ENCODE measurements at regions not wholly inside any gene's neighbourhood (a gene's known extent, or its start where the extent isn't known, plus 50 kb on each side); places are given as distances from the start of the nearest gene placed in this dataset.

DNA sequence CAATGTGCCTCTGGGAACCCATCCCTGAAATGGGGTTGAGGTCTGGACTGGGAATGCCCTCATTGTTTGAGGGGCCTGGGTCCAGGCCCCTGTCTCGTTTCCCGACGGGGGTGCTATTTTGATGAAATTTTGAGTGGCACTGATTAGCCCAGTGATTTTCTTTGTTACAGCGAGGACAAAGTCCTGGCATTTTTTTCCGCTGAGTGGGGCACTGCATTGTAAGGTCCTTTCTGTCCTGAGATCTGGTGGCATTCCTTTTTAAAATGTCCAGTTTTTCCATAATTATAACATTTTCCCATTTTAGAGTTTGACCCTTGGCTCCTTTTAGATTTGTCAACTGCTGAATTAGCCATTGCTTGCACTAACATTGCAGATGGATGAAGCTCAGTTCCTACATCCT, 69.7 kb upstream of the INCENP start:
- WGBS, 5 donors = 83 to 99% (median 90%) methylated on average over 5 of the region's 5 CpGs

DNA sequence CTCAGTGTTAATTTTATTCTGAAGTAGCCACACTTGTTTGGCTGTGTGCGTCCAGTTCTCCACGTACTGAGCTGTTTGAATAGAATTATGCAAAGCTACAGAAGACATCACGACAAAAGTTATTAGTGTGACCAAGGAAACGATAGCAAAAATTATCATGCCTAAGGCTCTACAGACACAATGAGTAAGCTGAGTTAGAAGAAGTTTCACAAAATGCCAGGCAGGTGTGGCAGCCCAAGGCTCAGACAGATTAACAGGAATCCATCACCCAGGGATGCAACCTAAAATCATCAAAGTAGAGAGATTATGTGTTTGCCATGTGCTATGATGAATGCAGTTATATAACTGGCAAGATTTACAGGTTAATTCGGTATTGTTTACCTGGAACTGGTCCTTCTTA, 73.1 kb upstream of the INCENP start:
- Histone ChIP-seq H3K36me3 (no peaks in the 10 kb centered on the region), H3K9me3 (no peaks in the 10 kb centered on the region), H3K27me3 (replicated peaks in 1 of 7) (no peaks in the 10 kb centered on the region), H3K4me1 (no peaks in the 10 kb centered on the region), H3K27ac (no peak overlapping the region), H3K4me3 (no peak overlapping the region)
- 84 to 93% (median 91%) methylated on average over 5 of the region's 5 CpGs for WGBS, 5 donors
- intact Hi-C loops (cut with DNase I; ENCODE audit: low total_unique reads) = no loop called here
- DNase-seq = no peak
- TF ChIP-seq POLR2A (IDR thresholded peaks at IDR 0.05) (no peak), POLR2AphosphoS5 (IDR thresholded peaks at IDR 0.05) (no peak), CTCF (IDR thresholded peaks at IDR 0.05 in 8 of 11, conservative IDR thresholded peaks at IDR 0.05 in 3 of 11) (no peak)

More for the DNA sequence above, 69.7 kb upstream of the INCENP start:
- peak; percentile 15 for DNase-seq
- Histone ChIP-seq H3K9me3 (no peaks in the 10 kb centered on the region), H3K36me3 (no peaks in the 10 kb centered on the region), H3K27me3 (replicated peaks in 1 of 7) (no peaks in the 10 kb centered on the region), H3K4me3 (no peak overlapping the region), H3K4me1 (no peaks in the 10 kb centered on the region), H3K27ac (no peak overlapping the region)
- no peak for TF ChIP-seq POLR2AphosphoS5 (IDR thresholded peaks at IDR 0.05)
- no peak for TF ChIP-seq CTCF (IDR thresholded peaks at IDR 0.05 in 8 of 11, conservative IDR thresholded peaks at IDR 0.05 in 3 of 11)
- no peak for TF ChIP-seq POLR2A (IDR thresholded peaks at IDR 0.05)
- intact Hi-C loops (cut with DNase I; ENCODE audit: low total_unique reads) = no loop called here

DNA sequence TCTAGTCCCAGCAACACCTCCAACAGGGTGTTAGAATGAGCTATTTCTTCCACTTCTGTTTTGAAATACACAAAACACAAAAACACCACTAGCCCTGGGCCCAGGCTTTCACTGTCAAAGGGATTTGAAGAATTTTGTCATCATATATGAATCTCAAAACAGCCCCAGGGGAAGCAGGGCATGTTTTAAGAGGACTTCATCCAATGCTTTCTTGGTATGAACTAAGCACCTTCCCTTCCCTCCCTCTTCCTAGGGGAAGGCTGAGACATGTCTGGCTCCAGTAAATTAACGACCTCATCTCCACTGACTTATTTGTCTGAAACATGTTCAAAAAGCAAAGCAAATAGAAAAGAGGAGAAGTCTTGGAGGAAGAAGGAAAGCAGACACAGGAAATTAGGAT, 75.7 kb upstream of the INCENP start:
- no peak for TF ChIP-seq POLR2A (IDR thresholded peaks at IDR 0.05)
- 14 to 83% (median 64%) methylated on average over 1 of the region's 1 CpG for WGBS, 5 donors

DNA sequence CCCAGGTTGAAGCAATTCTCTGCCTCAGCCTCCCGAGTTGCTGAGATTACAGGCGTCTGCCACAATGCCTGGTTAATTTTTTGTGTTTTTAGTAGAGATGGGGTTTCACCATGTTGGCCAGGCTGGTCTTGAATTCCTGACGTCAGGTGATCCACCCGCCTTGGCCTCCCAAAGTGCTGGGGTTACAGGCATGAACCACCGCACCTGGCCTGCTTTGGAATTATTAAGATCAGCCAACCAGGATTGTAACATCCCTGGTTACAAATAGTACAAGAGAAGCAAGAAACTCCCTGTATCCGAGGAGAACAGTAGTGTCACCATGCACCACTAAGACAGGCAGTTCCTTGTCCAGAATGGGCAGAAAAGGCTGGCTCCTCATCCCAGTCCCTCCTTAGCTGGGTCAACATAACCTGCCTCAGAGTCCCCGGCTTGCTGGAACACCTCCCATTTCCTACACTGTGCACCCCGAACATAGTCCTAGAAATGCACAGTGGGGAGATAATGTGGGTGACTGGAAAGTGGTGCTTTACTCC, 77.2 kb upstream of the INCENP start:
- no peak for DNase-seq
- H3K4me3 ChIP-seq = no peak overlapping the region
- intact Hi-C loops (cut with DNase I; ENCODE audit: low total_unique reads) = no loop called here
- no peaks in the 10 kb centered on the region for H3K27me3 ChIP-seq (replicated peaks in 1 of 7)
- 88 to 96% (median 92%) methylated on average over 8 of the region's 8 CpGs for WGBS, 5 donors
- H3K27ac ChIP-seq = no peak overlapping the region
- H3K9me3 ChIP-seq = no peaks in the 10 kb centered on the region
- H3K4me1 ChIP-seq = peaks cover 0 to 20% (median 10%) of the 10 kb centered on the region in 6 donors
- H3K36me3 ChIP-seq = no peaks in the 10 kb centered on the region
- no peak for TF ChIP-seq CTCF (IDR thresholded peaks at IDR 0.05 in 8 of 11, conservative IDR thresholded peaks at IDR 0.05 in 3 of 11)
- TF ChIP-seq POLR2A (IDR thresholded peaks at IDR 0.05) = no peak
- TF ChIP-seq POLR2AphosphoS5 (IDR thresholded peaks at IDR 0.05) = no peak

More for the DNA sequence above, 75.7 kb upstream of the INCENP start:
- Histone ChIP-seq H3K27me3 (replicated peaks in 1 of 7) (no peaks in the 10 kb centered on the region), H3K36me3 (no peaks in the 10 kb centered on the region), H3K4me3 (no peak overlapping the region), H3K27ac (no peak overlapping the region), H3K4me1 (peaks cover 0 to 6% (median 3%) of the 10 kb centered on the region in 6 donors), H3K9me3 (no peaks in the 10 kb centered on the region)
- DNase-seq = peak; percentile 2
- intact Hi-C loops (cut with DNase I; ENCODE audit: low total_unique reads) = no loop called here

Measured in spleen (tissue), 11 donors.